ENCODE measurements at regions not wholly inside any gene's neighbourhood (a gene's known extent, or its start where the extent isn't known, plus 50 kb on each side); places are given as distances from the start of the nearest gene placed in this dataset.

GRCh38 chr7:32347244-32347828, 142.8 kb downstream of the LSM5 start:
- Histone ChIP-seq H3K4me1 (ENCODE audit: control insufficient read depth, insufficient read depth, low read length) (no peaks in the 10 kb centered on the region), H3K9ac (ENCODE audit: low read length in 2 of 2) (no peak overlapping the region), H3K27me3 (ENCODE audit: control insufficient read depth in 1 of 2, insufficient read depth in 2 of 2, low read length in 2 of 2) (no peaks in the 10 kb centered on the region), H3K27ac (ENCODE audit: low read length) (no peak overlapping the region), H3K36me3 (ENCODE audit: control insufficient read depth in 2 of 2, insufficient read depth in 2 of 2, low read length in 2 of 2) (no peaks in the 10 kb centered on the region), H3K4me3 (ENCODE audit: low read length in 2 of 2) (no peak overlapping the region), H3K9me3 (ENCODE audit: control insufficient read depth in 2 of 2, low read length in 2 of 2) (no peaks in the 10 kb centered on the region)

- H3K36me3 ChIP-seq (ENCODE audit: control insufficient read depth in 2 of 2, insufficient read depth in 2 of 2, low read length in 2 of 2): no peaks in the 10 kb centered on the region
- no peak overlapping the region for H3K27ac ChIP-seq (ENCODE audit: low read length)
- no peaks in the 10 kb centered on the region for H3K4me1 ChIP-seq (ENCODE audit: control insufficient read depth, insufficient read depth, low read length)
- no peak overlapping the region for H3K9ac ChIP-seq (ENCODE audit: low read length in 2 of 2)
- no peaks in the 10 kb centered on the region for H3K27me3 ChIP-seq (ENCODE audit: control insufficient read depth in 1 of 2, insufficient read depth in 2 of 2, low read length in 2 of 2)
- H3K9me3 ChIP-seq (ENCODE audit: control insufficient read depth in 2 of 2, low read length in 2 of 2): no peaks in the 10 kb centered on the region
- no peak overlapping the region for H3K4me3 ChIP-seq (ENCODE audit: low read length in 2 of 2)
These were observed 143.9 kb downstream of the LSM5 start for GRCh38 chr7:32346253-32346652.

- Histone ChIP-seq H3K4me1 (ENCODE audit: control insufficient read depth, insufficient read depth, low read length) (no peaks in the 10 kb centered on the region), H3K9me3 (ENCODE audit: control insufficient read depth in 2 of 2, low read length in 2 of 2) (no peaks in the 10 kb centered on the region), H3K27me3 (ENCODE audit: control insufficient read depth in 1 of 2, insufficient read depth in 2 of 2, low read length in 2 of 2) (no peaks in the 10 kb centered on the region), H3K4me3 (ENCODE audit: low read length in 2 of 2) (no peak overlapping the region), H3K9ac (ENCODE audit: low read length in 2 of 2) (no peak overlapping the region), H3K27ac (ENCODE audit: low read length) (no peak overlapping the region), H3K36me3 (ENCODE audit: control insufficient read depth in 2 of 2, insufficient read depth in 2 of 2, low read length in 2 of 2) (no peaks in the 10 kb centered on the region)
These were observed 153.5 kb downstream of the LSM5 start for GRCh38 chr7:32336726-32337125.

GRCh38 chr7:32335107-32335506, 155.1 kb downstream of the LSM5 start:
- Histone ChIP-seq H3K9me3 (ENCODE audit: control insufficient read depth in 2 of 2, low read length in 2 of 2) (peaks cover 2 to 3% of the 10 kb centered on the region in 2 donors), H3K9ac (ENCODE audit: low read length in 2 of 2) (no peak overlapping the region), H3K27ac (ENCODE audit: low read length) (no peak overlapping the region), H3K36me3 (ENCODE audit: control insufficient read depth in 2 of 2, insufficient read depth in 2 of 2, low read length in 2 of 2) (no peaks in the 10 kb centered on the region), H3K27me3 (ENCODE audit: control insufficient read depth in 1 of 2, insufficient read depth in 2 of 2, low read length in 2 of 2) (no peaks in the 10 kb centered on the region), H3K4me1 (ENCODE audit: control insufficient read depth, insufficient read depth, low read length) (no peaks in the 10 kb centered on the region), H3K4me3 (ENCODE audit: low read length in 2 of 2) (no peak overlapping the region)

GRCh38 chr7:32330602-32331001, 159.6 kb downstream of the LSM5 start:
- no peaks in the 10 kb centered on the region for H3K4me1 ChIP-seq (ENCODE audit: control insufficient read depth, insufficient read depth, low read length)
- no peak overlapping the region for H3K9ac ChIP-seq (ENCODE audit: low read length in 2 of 2)
- no peak overlapping the region for H3K27ac ChIP-seq (ENCODE audit: low read length)
- H3K27me3 ChIP-seq (ENCODE audit: control insufficient read depth in 1 of 2, insufficient read depth in 2 of 2, low read length in 2 of 2): no peaks in the 10 kb centered on the region
- no peak overlapping the region for H3K4me3 ChIP-seq (ENCODE audit: low read length in 2 of 2)
- H3K36me3 ChIP-seq (ENCODE audit: control insufficient read depth in 2 of 2, insufficient read depth in 2 of 2, low read length in 2 of 2): no peaks in the 10 kb centered on the region
- H3K9me3 ChIP-seq (ENCODE audit: control insufficient read depth in 2 of 2, low read length in 2 of 2): peaks cover 2 to 3% of the 10 kb centered on the region in 2 donors

- Histone ChIP-seq H3K27ac (ENCODE audit: low read length) (no peak overlapping the region), H3K9ac (ENCODE audit: low read length in 2 of 2) (no peak overlapping the region), H3K4me1 (ENCODE audit: control insufficient read depth, insufficient read depth, low read length) (no peaks in the 10 kb centered on the region), H3K4me3 (ENCODE audit: low read length in 2 of 2) (no peak overlapping the region), H3K36me3 (ENCODE audit: control insufficient read depth in 2 of 2, insufficient read depth in 2 of 2, low read length in 2 of 2) (no peaks in the 10 kb centered on the region), H3K27me3 (ENCODE audit: control insufficient read depth in 1 of 2, insufficient read depth in 2 of 2, low read length in 2 of 2) (no peaks in the 10 kb centered on the region), H3K9me3 (ENCODE audit: control insufficient read depth in 2 of 2, low read length in 2 of 2) (peaks cover 0 to under 1% of the 10 kb centered on the region in 2 donors)
These were observed 164.1 kb downstream of the LSM5 start for GRCh38 chr7:32326078-32326477.

GRCh38 chr7:32323712-32324111, 166.5 kb downstream of the LSM5 start:
- Histone ChIP-seq H3K27me3 (ENCODE audit: control insufficient read depth in 1 of 2, insufficient read depth in 2 of 2, low read length in 2 of 2) (peaks cover 5 to 6% of the 10 kb centered on the region in 2 donors), H3K4me3 (ENCODE audit: low read length in 2 of 2) (no peak overlapping the region), H3K4me1 (ENCODE audit: control insufficient read depth, insufficient read depth, low read length) (peaks cover 3% of the 10 kb centered on the region), H3K9me3 (ENCODE audit: control insufficient read depth in 2 of 2, low read length in 2 of 2) (no peaks in the 10 kb centered on the region), H3K36me3 (ENCODE audit: control insufficient read depth in 2 of 2, insufficient read depth in 2 of 2, low read length in 2 of 2) (no peaks in the 10 kb centered on the region), H3K9ac (ENCODE audit: low read length in 2 of 2) (no peak overlapping the region), H3K27ac (ENCODE audit: low read length) (no peak overlapping the region)

- Histone ChIP-seq H3K4me3 (ENCODE audit: low read length in 2 of 2) (peak overlapping the region; percentile 55 to 63), H3K9ac (ENCODE audit: low read length in 2 of 2) (no peak overlapping the region), H3K36me3 (ENCODE audit: control insufficient read depth in 2 of 2, insufficient read depth in 2 of 2, low read length in 2 of 2) (no peaks in the 10 kb centered on the region)
These were observed 171.2 kb downstream of the LSM5 start for GRCh38 chr7:32319012-32319382.

GRCh38 chr7:32318300-32319011, 171.7 kb downstream of the LSM5 start:
- Histone ChIP-seq H3K4me3 (ENCODE audit: low read length in 2 of 2) (peak overlapping the region; percentile 55 to 63), H3K27ac (ENCODE audit: low read length) (no peak overlapping the region), H3K9ac (ENCODE audit: low read length in 2 of 2) (no peak overlapping the region)

More at GRCh38 chr7:32319012-32319382, 171.2 kb downstream of the LSM5 start:
- Histone ChIP-seq H3K27ac (ENCODE audit: low read length) (no peak overlapping the region), H3K27me3 (ENCODE audit: control insufficient read depth in 1 of 2, insufficient read depth in 2 of 2, low read length in 2 of 2) (peaks cover 5 to 16% of the 10 kb centered on the region in 2 donors), H3K9me3 (ENCODE audit: control insufficient read depth in 2 of 2, low read length in 2 of 2) (no peaks in the 10 kb centered on the region), H3K4me1 (ENCODE audit: control insufficient read depth, insufficient read depth, low read length) (peaks cover 6% of the 10 kb centered on the region)

GRCh38 chr7:32316839-32317238, 173.3 kb downstream of the LSM5 start:
- H3K27me3 ChIP-seq (ENCODE audit: control insufficient read depth in 1 of 2, insufficient read depth in 2 of 2, low read length in 2 of 2): peaks cover 5 to 16% of the 10 kb centered on the region in 2 donors
- no peak overlapping the region for H3K4me3 ChIP-seq (ENCODE audit: low read length in 2 of 2)
- H3K36me3 ChIP-seq (ENCODE audit: control insufficient read depth in 2 of 2, insufficient read depth in 2 of 2, low read length in 2 of 2): no peaks in the 10 kb centered on the region
- no peaks in the 10 kb centered on the region for H3K9me3 ChIP-seq (ENCODE audit: control insufficient read depth in 2 of 2, low read length in 2 of 2)
- no peak overlapping the region for H3K27ac ChIP-seq (ENCODE audit: low read length)
- peaks cover 6% of the 10 kb centered on the region for H3K4me1 ChIP-seq (ENCODE audit: control insufficient read depth, insufficient read depth, low read length)
- H3K9ac ChIP-seq (ENCODE audit: low read length in 2 of 2): no peak overlapping the region

More at GRCh38 chr7:32318300-32319011, 171.7 kb downstream of the LSM5 start:
- Histone ChIP-seq H3K27me3 (ENCODE audit: control insufficient read depth in 1 of 2, insufficient read depth in 2 of 2, low read length in 2 of 2) (peaks cover 5 to 16% of the 10 kb centered on the region in 2 donors), H3K9me3 (ENCODE audit: control insufficient read depth in 2 of 2, low read length in 2 of 2) (no peaks in the 10 kb centered on the region), H3K4me1 (ENCODE audit: control insufficient read depth, insufficient read depth, low read length) (peaks cover 6% of the 10 kb centered on the region), H3K36me3 (ENCODE audit: control insufficient read depth in 2 of 2, insufficient read depth in 2 of 2, low read length in 2 of 2) (no peaks in the 10 kb centered on the region)

- H3K9ac ChIP-seq (ENCODE audit: low read length in 2 of 2): no peak overlapping the region
- peaks cover 6% of the 10 kb centered on the region for H3K4me1 ChIP-seq (ENCODE audit: control insufficient read depth, insufficient read depth, low read length)
- H3K4me3 ChIP-seq (ENCODE audit: low read length in 2 of 2): no peak overlapping the region
- no peaks in the 10 kb centered on the region for H3K36me3 ChIP-seq (ENCODE audit: control insufficient read depth in 2 of 2, insufficient read depth in 2 of 2, low read length in 2 of 2)
- peaks cover 0 to 16% of the 10 kb centered on the region in 2 donors for H3K27me3 ChIP-seq (ENCODE audit: control insufficient read depth in 1 of 2, insufficient read depth in 2 of 2, low read length in 2 of 2)
- H3K9me3 ChIP-seq (ENCODE audit: control insufficient read depth in 2 of 2, low read length in 2 of 2): no peaks in the 10 kb centered on the region
- no peak overlapping the region for H3K27ac ChIP-seq (ENCODE audit: low read length)
These were observed 175.4 kb downstream of the LSM5 start for GRCh38 chr7:32314761-32315160.
